Uterus (tissue), 3 donors: ENCODE measurements at regions not wholly inside any gene's neighbourhood (a gene's known extent, or its start where the extent isn't known, plus 50 kb on each side); places are given as distances from the start of the nearest gene placed in this dataset.

Source experiments
- DNase-seq, 2 donors: peaks; one replicate each; pipeline ENCODE4 v3.0.0-alpha.2; 2019 to 2020
- H3K27ac ChIP-seq, 2 donors: fragments of 200-600 bp; sonication (generic); 1 replicate in 1 of 2; 2 replicates in 1 of 2; pipeline ENCODE4 v1.5.1; 2016 to 2018
- H3K27me3 ChIP-seq, 2 donors: fragments of 200-600 bp; sonication (generic); one replicate each; pipeline ENCODE4 v1.5.1; 2018 to 2019; ENCODE audit warnings: control low read depth in 1 of 2
- H3K36me3 ChIP-seq, 2 donors: fragments of 200-600 bp; sonication (generic); one replicate each; pipeline ENCODE4 v1.5.1; 2019; ENCODE audit warnings: control low read depth in 1 of 2
- H3K4me1 ChIP-seq, 2 donors: fragments of 200-600 bp; sonication (generic); one replicate each; pipeline ENCODE4 v1.5.1; 2018 to 2019; ENCODE audit warnings: control low read depth in 1 of 2
- H3K4me3 ChIP-seq, 2 donors: fragments of 200-600 bp; sonication (generic); 1 replicate in 1 of 2; 2 replicates in 1 of 2; pipeline ENCODE4 v1.5.1; 2018 to 2019; ENCODE audit warnings: mild to moderate bottlenecking in 1 of 2
- H3K9me3 ChIP-seq, 2 donors: fragments of 200-600 bp; sonication (generic); one replicate each; pipeline ENCODE4 v1.5.1; 2019; ENCODE audit warnings: control low read depth in 1 of 2
- CTCF ChIP-seq, 4 experiments: fragments of 200-600 bp in 2 of 4; fragments of 450-650 bp in 2 of 4; sonication (generic) in 2 of 4; IDR thresholded peaks; one replicate each; pipeline ENCODE4 v1.5.1; 2016 to 2019; ENCODE audit warnings: antibody characterized with exemption in 4 of 4, mild to moderate bottlenecking in 2 of 4, moderate library complexity in 1 of 4
- POLR2A ChIP-seq, 2 donors: fragments of 450-650 bp; IDR thresholded peaks; one replicate each; pipeline ENCODE4 v1.6.1; 2016; ENCODE audit warnings: antibody characterized with exemption in 2 of 2, mild to moderate bottlenecking in 1 of 2, moderate library complexity in 1 of 2
- intact Hi-C: fragments of 100-400 bp; cut with DNase I; formaldehyde crosslinking; loops from one replicate; pipeline ENCODE4 v1.15.1; 2023; ENCODE audit warnings: low total_unique reads
- donor health status: DM: yes; HTN: yes; CAD: no.

GRCh38 chr18:46412916-46413315 is 244.1 kb downstream of the LOXHD1 start:
- TF ChIP-seq CTCF (IDR thresholded peaks at IDR 0.05) (no peak), POLR2A (IDR thresholded peaks at IDR 0.05) (no peak)
- no peak for DNase-seq
- no peak overlapping the region for H3K27ac ChIP-seq
- intact Hi-C loops: no loop called here
- no peaks in the 10 kb centered on the region for H3K4me1 ChIP-seq
- H3K4me3 ChIP-seq: no peak overlapping the region
- H3K36me3 ChIP-seq: no peaks in the 10 kb centered on the region
- H3K27me3 ChIP-seq: no peaks in the 10 kb centered on the region
- H3K9me3 ChIP-seq: no peaks in the 10 kb centered on the region

GRCh38 chr18:46413684-46414083 is 243.3 kb downstream of the LOXHD1 start:
- no peak for TF ChIP-seq POLR2A (IDR thresholded peaks at IDR 0.05)
- no peak for TF ChIP-seq CTCF (IDR thresholded peaks at IDR 0.05)

DNA sequence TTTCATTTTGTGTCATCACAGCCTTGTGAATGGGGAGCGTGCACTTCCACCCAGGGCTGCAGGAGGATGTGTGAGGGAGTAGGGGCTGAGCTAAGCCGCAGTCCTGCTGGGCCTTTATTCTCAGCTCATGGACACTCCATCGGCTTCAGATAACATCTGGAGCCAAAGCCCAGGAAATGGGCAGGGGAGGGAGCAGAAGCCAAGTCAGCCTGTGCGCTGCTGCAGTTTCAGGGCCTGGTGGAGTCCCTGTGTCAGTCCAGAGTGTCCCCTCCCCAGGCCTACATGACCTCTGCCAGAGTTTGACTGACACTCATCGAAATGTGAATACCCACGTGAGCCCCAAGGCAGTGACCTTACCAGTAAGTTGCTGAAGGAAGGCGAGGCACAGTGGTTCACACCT is 242.2 kb downstream of the LOXHD1 start:
- Histone ChIP-seq H3K27me3 (no peaks in the 10 kb centered on the region), H3K36me3 (no peaks in the 10 kb centered on the region)
- no peak for DNase-seq

More at GRCh38 chr18:46413684-46414083, 243.3 kb downstream of the LOXHD1 start:
- intact Hi-C loops: no loop called here
- H3K36me3 ChIP-seq: no peaks in the 10 kb centered on the region
- no peak overlapping the region for H3K4me3 ChIP-seq
- H3K4me1 ChIP-seq: no peaks in the 10 kb centered on the region
- H3K9me3 ChIP-seq: no peaks in the 10 kb centered on the region
- no peaks in the 10 kb centered on the region for H3K27me3 ChIP-seq
- no peak for DNase-seq
- no peak overlapping the region for H3K27ac ChIP-seq

DNA sequence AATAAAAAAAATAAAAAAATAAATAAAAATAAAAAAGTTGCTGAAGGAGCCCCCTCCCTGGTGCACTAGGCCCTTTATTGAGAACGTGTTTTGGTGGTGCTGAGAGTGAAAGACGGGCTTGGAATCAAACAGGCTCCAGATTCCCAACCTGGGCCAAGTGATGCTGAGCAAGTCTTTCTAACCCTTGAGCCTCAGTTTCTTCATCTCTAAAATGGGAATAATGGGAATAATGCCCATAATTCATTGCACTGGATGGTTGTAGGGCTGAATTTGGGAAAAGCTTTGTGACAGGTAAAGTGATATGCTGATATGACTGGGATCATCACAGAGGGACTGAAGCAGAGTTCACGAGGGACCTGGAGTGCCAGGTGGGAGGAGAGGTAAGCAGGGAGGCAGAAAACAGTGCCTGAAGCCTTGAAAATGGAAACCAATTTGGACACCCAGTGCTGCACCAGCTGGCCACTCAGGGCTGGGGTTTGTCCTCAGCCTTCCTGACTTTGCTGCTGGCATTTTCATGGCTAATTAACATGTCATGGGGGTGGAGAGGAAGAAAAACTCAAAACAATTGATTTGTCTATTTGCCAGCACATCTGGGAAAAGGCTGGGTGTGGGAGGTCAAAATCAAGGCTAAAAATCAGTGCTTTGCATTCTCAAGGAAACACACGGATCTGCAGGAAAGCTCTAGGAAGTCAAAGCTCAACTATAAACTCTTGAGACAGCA is 241.3 kb downstream of the LOXHD1 start:
- no peaks in the 10 kb centered on the region for H3K4me1 ChIP-seq
- no peak overlapping the region for H3K27ac ChIP-seq
- H3K36me3 ChIP-seq: no peaks in the 10 kb centered on the region
- intact Hi-C loops: no loop called here
- H3K27me3 ChIP-seq: no peaks in the 10 kb centered on the region
- H3K4me3 ChIP-seq: no peak overlapping the region
- no peaks in the 10 kb centered on the region for H3K9me3 ChIP-seq
- no peak for TF ChIP-seq POLR2A (IDR thresholded peaks at IDR 0.05)
- TF ChIP-seq CTCF (IDR thresholded peaks at IDR 0.05): no peak
- DNase-seq: no peak

More for the DNA sequence above, 242.2 kb downstream of the LOXHD1 start:
- Histone ChIP-seq H3K4me3 (no peak overlapping the region), H3K9me3 (no peaks in the 10 kb centered on the region), H3K4me1 (no peaks in the 10 kb centered on the region), H3K27ac (no peak overlapping the region)
- intact Hi-C loops: no loop called here
- no peak for TF ChIP-seq POLR2A (IDR thresholded peaks at IDR 0.05)
- no peak for TF ChIP-seq CTCF (IDR thresholded peaks at IDR 0.05)

GRCh38 chr18:46416706-46417638 is 240.0 kb downstream of the LOXHD1 start:
- Histone ChIP-seq H3K27me3 (no peaks in the 10 kb centered on the region), H3K27ac (no peak overlapping the region), H3K4me3 (no peak overlapping the region), H3K4me1 (no peaks in the 10 kb centered on the region), H3K36me3 (no peaks in the 10 kb centered on the region), H3K9me3 (no peaks in the 10 kb centered on the region)
- no peak for DNase-seq
- TF ChIP-seq POLR2A (IDR thresholded peaks at IDR 0.05) (no peak), CTCF (IDR thresholded peaks at IDR 0.05) (no peak)
- intact Hi-C loops: no loop called here
